ENCODE measurements at regions not wholly inside any gene's neighbourhood (a gene's known extent, or its start where the extent isn't known, plus 50 kb on each side); places are given as distances from the start of the nearest gene placed in this dataset.

- no peak for DNase-seq
Measured at GRCh38 chr1:238501290-238501689, 610.6 kb upstream of the ZP4 start.

- no peak for DNase-seq
Measured at GRCh38 chr1:238499021-238499420, 608.3 kb upstream of the ZP4 start.

GRCh38 chr1:238492271-238492670 is 601.5 kb upstream of the ZP4 start:
- DNase-seq, result no peak

- no peak for DNase-seq
Measured at GRCh38 chr1:238491265-238491664, 600.5 kb upstream of the ZP4 start.

GRCh38 chr1:238489006-238489405 is 598.3 kb upstream of the ZP4 start:
- DNase-seq, result no peak

GRCh38 chr1:238488401-238488800 is 597.7 kb upstream of the ZP4 start:
- no peak for DNase-seq

- DNase-seq, result no peak
Measured at GRCh38 chr1:238487931-238488330, 597.2 kb upstream of the ZP4 start.

- no peak for DNase-seq
Measured at GRCh38 chr1:238485912-238486209, 595.1 kb upstream of the ZP4 start.

- no peak for DNase-seq
Measured at GRCh38 chr1:238485057-238485911, 594.6 kb upstream of the ZP4 start.

GRCh38 chr1:238484121-238484520 is 593.4 kb upstream of the ZP4 start:
- no peak for DNase-seq

GRCh38 chr1:238476841-238477240 is 586.1 kb upstream of the ZP4 start:
- no peak for DNase-seq

- no peak for DNase-seq
Measured at GRCh38 chr1:238475712-238476111, 585.0 kb upstream of the ZP4 start.

GRCh38 chr1:238474263-238474662 is 583.5 kb upstream of the ZP4 start:
- peak; percentile 18 to 72 for DNase-seq

GRCh38 chr1:238469146-238469631 is 578.5 kb upstream of the ZP4 start:
- no peak for DNase-seq

GRCh38 chr1:238468068-238468467 is 577.3 kb upstream of the ZP4 start:
- no peak for DNase-seq

- DNase-seq, result no peak
Measured at GRCh38 chr1:238466459-238466858, 575.7 kb upstream of the ZP4 start.

GRCh38 chr1:238465449-238465848 is 574.7 kb upstream of the ZP4 start:
- DNase-seq, result no peak

- no peak for DNase-seq
Measured at GRCh38 chr1:238458899-238459298, 568.2 kb upstream of the ZP4 start.

GRCh38 chr1:238457610-238458009 is 566.9 kb upstream of the ZP4 start:
- no peak for DNase-seq

- DNase-seq, result peak in 1 of 2 experiments; percentile 9
Measured at GRCh38 chr1:238451781-238452310, 561.1 kb upstream of the ZP4 start.

- no peak for DNase-seq
Measured at GRCh38 chr1:238450976-238451375, 560.3 kb upstream of the ZP4 start.

GRCh38 chr1:238443687-238444086 is 553.0 kb upstream of the ZP4 start:
- DNase-seq, result no peak

GRCh38 chr1:238439511-238439910 is 548.8 kb upstream of the ZP4 start:
- no peak for DNase-seq

GRCh38 chr1:238438311-238439270 is 547.9 kb upstream of the ZP4 start:
- DNase-seq, result no peak
